GM11168 (cell line): ENCODE measurements at regions not wholly inside any gene's neighbourhood (a gene's known extent, or its start where the extent isn't known, plus 50 kb on each side); places are given as distances from the start of the nearest gene placed in this dataset.

Experiments
- in situ Hi-C: fragments of 300-500 bp; cut with MboI; formaldehyde crosslinking; loops from one replicate; pipeline ENCODE4 v1.12.0; 2022; ENCODE audit warnings: low sequenced_read_pairs; ENCODE audit not compliant: unreplicated experiment

DNA sequence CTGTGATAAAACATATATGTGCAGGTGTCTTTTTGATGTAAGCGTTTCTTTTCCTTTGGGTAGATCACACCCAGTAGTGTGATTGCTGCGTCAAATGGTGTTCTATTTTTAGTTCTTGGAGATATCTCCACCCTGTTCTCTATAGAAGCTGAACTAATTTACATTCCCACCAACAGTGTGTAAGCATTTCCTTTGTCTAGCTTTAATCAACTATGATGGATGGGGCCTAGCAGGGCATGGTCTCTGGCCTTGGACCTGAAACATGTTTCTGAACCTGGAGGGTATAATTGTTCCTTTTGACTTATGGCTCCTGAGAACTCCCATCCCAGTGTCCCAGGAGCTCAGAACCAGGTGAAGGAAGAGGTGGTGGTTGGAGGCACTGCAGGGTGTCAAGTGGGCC, 93.9 kb downstream of the HAPSTR1 start:
- in situ Hi-C loops: no loop called here

GRCh38 chr16:9186061-9186460, 94.6 kb downstream of the HAPSTR1 start:
- in situ Hi-C loops: no loop called here

GRCh38 chr16:9188721-9189120, 97.3 kb downstream of the HAPSTR1 start:
- in situ Hi-C loops: no loop called here

GRCh38 chr16:9191274-9191850, 99.9 kb downstream of the HAPSTR1 start:
- in situ Hi-C loops: no loop called here

DNA sequence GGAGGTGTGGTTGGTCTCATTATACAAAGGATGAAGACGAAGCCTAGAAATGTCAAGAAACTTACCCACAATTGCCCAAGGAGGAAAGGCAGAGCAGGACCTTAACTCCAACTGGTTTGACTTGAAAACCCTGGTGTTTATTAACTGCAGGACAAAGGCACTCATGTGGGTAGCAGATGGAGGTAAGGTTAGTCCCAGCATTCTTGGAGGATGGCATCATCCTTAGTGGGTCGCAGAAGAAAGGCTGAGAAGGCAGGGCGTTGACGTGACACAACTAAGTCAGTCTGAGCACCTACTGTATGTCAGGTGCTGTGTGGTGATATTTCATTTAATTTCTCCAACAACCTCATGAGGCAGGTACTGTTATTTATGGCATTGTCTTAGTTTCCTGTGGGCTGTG, 101.3 kb downstream of the HAPSTR1 start:
- in situ Hi-C loops: no loop called here

- in situ Hi-C loops: no loop called here
Measured at GRCh38 chr16:9195287-9195686, 103.8 kb downstream of the HAPSTR1 start.

DNA sequence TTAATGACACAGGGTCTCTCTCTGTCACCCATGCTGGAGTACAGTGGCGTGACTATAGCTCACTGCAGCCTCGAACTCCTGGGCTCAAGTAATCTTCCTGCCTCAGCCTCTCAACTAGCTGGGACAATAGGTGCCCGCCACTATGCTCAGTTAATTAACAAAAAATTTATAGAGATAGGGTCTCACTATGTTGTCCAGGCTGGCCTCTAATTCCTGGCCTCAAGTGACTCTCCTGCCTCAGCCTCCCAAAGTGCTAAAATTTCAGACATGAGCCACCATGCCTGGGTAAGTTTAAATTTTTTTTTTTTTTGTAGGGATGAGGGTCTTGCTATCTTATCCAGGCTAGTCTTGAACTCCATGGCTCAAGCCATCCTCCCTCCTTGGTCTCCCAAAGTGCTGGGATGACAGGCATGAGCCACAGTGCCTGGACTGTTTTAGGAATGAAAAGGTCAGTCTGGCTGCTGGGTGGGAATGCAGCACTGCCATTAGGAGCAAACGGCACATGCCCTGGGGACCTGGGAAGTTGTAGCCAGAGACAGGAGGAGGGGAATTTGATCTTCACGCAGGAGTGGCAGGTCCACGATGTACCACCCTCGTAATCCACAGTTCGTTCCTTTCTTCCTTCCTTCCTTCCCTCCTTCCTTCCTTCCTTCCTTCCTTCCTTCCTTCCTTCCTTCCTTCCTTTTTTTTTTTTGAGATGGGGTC, 106.7 kb downstream of the HAPSTR1 start:
- in situ Hi-C loops: no loop called here

- in situ Hi-C loops: no loop called here
Measured at GRCh38 chr16:9199311-9199710, 107.9 kb downstream of the HAPSTR1 start.

- in situ Hi-C loops: no loop called here
Measured at GRCh38 chr16:9199751-9200150, 108.3 kb downstream of the HAPSTR1 start.

- in situ Hi-C loops: no loop called here
Measured at GRCh38 chr16:9203956-9204355, 112.5 kb downstream of the HAPSTR1 start.

- in situ Hi-C loops: no loop called here
Measured at GRCh38 chr16:9205661-9206060, 114.2 kb downstream of the HAPSTR1 start.

DNA sequence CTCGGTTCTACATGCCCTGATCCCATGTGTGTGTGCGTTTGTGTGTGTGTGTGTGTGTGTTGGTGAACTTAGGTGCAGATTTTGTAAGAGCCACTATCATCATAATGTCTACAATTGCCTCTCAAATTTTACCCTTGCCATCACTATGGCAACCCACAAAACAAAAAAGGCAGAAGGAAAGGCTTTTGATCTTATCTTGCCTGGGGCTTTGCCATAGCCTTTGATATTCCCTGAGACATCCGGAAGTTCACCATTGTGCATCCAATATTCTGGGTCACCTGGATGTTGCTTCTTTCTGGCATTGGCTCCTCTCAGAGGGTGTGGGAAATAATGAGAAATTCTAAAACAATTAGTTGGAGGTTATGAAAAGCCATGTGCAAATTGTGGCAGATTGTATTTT, 114.7 kb downstream of the HAPSTR1 start:
- in situ Hi-C loops: no loop called here

DNA sequence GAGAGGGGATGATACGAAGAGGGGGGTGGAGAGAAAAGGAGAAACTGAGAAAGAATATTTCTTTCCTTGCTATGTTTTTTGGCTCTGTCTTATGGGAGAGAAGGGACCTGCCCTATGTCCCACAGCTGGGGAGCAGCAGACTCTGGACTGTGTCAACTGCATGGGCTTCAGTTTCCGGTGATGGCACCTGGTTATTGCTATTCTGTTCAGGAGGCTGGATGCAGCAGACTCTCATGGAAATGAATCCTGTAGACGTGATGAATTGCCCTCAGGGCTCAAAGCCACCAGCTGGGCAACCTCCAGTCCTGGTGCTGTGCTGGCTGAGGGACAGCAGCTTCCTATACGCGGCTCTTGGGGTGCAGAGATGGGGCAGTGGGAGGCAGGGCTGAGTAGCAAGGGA, 121.2 kb downstream of the HAPSTR1 start:
- in situ Hi-C loops: no loop called here

DNA sequence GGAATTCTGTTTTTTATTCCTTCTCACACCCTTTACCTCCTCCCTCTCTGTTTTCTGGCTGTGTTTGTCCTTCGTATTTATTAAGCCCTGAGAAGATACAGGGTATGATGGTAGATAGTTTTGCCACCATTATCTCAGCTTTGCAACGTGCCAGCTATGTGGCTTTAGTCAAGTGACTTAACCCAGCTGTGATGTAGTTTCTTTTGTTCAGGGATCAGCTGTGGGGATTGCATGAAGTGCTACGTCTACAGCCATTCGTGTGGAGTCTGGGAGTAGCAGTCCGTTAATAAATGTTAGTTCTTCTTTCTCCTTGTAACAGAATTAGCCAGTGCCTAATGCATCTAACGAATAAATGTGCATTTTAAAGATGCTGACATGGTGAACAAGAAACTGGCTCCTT, 128.4 kb downstream of the HAPSTR1 start:
- in situ Hi-C loops: no loop called here

GRCh38 chr16:9225527-9226316, 134.3 kb downstream of the HAPSTR1 start:
- in situ Hi-C loops: no loop called here

DNA sequence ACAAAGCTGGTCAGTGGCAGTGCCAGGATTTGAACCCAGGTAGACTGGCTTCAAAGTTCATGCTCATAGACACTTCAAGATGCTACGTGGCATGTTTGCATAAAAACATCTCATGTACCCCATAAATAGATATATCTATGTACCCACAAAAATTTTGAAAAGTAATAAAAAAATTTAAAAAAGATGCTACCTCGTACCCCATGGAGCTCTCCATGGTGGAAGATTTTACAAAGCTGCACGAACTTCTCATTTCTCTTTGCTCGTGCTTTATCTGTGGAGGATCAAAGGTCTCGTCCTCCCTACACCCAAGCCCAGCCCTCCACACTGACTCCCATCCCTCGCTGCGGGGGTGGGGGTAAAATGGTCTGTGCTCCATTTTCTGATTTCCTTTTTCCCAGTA, 135.5 kb downstream of the HAPSTR1 start:
- in situ Hi-C loops: no loop called here

- in situ Hi-C loops: no loop called here
Measured at GRCh38 chr16:9231039-9231438, 139.6 kb downstream of the HAPSTR1 start.

DNA sequence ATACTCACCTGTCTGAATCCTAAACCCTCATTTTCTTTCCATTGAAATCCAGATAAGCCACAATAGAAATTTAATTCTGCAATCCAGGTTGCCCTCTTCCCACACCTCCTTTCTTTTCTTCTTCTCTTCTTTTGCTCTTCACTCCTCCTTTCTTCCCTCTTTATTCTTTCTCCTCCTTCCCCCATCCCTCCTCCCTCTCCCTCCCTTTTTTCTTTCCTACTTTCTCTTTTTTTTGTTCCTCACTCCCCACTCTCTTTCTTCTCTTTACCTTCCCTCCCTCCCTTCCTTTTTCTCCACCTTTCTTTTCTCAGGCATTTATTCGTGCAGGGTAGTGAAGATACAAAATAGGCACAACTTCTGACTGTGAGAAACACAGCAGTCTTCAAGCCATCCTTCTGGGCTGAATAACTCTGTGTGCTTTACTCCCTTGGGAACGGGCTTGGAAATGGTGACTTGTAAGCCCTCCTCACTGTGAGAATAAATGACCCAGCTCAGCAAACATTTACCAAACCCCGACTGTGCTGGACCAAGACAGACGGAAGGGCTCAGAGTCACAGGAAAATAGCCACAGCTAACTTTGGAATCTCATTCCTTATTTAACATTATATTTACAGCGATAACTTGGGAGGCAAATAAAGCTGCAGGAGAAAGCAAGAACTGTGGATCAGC, 140.8 kb downstream of the HAPSTR1 start:
- in situ Hi-C loops: no loop called here

DNA sequence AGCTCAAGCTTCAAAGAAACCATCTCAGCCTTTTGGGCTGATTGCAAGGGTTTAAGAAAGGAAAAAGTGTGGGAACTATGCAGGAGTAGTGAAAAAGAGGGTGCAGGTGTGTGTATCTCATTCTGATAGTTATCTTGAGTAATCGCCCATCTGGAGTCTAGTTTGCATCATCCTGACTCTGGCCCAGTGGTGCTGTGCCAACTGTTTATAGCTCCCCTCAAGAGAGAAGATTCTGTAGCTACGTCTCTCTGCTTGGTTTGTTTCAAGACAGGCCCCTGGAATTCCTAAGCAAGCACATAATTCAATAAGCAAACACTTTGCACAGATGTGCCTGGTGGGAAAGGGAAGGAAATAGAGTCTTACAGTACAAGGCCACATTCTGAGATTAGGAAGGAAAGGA, 144.4 kb downstream of the HAPSTR1 start:
- in situ Hi-C loops: no loop called here

DNA sequence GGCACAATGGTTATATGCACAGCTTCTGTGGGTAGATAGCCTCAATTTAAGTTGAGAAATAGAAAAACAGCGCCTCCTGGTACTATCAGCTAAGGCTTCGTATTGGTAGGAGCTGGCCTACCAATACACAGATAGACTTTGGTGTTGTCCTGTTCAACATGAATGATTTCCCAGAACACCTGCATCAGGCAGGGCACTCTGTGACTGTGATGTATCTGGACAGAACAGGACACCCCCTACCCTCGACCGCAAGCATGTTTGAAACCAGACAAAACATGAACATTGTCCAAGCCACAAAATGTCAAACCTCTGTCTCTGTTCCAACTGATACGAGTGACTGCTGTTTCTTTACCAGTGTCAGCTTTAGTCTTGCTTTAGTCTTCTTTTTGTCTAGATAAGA, 144.9 kb downstream of the HAPSTR1 start:
- in situ Hi-C loops: no loop called here

- in situ Hi-C loops: no loop called here
Measured at GRCh38 chr16:9238346-9238745, 146.9 kb downstream of the HAPSTR1 start.
